Right renal cortex interstitium (tissue), 3 donors: ENCODE measurements at regions not wholly inside any gene's neighbourhood (a gene's known extent, or its start where the extent isn't known, plus 50 kb on each side); places are given as distances from the start of the nearest gene placed in this dataset.
"Not testable (repeated sequence)": the region's sequence is repeated elsewhere in the genome, so short reads cannot be mapped to it uniquely, and the experiment has no call there.

Source experiments
- DNase-seq, 3 donors: peaks; one replicate each; pipeline ENCODE4 v3.0.0-alpha.2; 2013; ENCODE audit warnings: low read depth in 3 of 3, low spot score in 2 of 3

GRCh38 chr5:96214442-96215197 lies 218.4 kb downstream of the PCSK1 start:
- no peak for DNase-seq

DNA sequence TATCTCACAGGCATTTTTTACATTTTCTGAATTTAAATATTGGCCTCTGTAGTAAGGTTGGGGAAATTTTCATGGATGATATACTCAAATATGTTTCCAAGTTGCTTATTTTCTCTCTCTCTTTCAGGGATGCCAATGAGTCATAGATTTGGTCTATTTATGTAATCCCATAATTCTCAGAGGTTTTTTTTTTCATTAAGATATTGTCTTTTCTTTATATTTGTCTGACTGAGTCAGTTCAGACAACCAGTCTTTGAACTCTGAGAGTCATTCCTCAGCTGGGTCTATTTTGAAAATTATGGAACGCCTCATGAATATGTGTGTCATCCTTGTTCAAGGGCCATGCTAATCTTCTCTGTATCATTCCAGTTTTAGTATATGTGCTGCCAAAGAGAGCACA lies 223.2 kb downstream of the PCSK1 start:
- DNase-seq: no peak

DNA sequence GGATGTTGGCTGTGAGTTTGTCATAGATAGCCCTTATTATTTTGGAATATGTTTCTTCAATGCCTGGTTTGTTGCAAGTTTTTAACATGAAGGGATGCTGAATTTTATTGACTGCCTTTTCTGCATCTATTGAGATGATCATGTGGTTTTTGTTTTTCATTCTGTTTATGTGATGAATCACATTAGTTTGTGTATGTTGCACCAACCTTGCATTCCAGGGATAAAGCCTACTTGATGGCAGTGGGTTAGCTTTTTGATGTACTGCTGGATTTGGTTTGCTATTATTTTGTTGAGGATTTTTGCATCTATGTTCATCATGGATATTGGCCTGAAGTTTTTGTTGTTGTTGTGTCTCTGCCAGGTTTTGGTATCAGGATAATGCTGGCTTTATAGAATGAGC lies 225.6 kb downstream of the PCSK1 start:
- DNase-seq: no peak

DNA sequence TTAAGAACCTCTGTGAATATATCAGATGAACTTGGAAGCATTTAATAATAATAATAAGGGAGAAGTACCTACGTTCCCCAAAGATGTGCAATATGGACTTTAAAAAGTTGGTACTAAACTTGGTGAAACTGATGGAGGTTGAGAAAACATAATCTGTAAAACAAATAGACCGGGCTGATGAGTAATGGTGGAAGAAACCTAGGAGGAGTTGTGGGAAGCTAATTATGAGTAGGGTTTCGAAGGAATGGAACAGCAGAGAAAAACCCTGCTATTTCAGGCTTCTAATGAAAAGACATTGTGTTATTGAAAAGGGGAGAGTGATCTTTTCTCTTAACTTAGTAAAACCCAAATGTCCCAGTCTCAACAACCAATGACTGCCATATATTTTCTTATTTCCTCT lies 229.3 kb downstream of the PCSK1 start:
- DNase-seq: no peak

GRCh38 chr5:96201503-96201902 lies 231.5 kb downstream of the PCSK1 start:
- DNase-seq: no peak

DNA sequence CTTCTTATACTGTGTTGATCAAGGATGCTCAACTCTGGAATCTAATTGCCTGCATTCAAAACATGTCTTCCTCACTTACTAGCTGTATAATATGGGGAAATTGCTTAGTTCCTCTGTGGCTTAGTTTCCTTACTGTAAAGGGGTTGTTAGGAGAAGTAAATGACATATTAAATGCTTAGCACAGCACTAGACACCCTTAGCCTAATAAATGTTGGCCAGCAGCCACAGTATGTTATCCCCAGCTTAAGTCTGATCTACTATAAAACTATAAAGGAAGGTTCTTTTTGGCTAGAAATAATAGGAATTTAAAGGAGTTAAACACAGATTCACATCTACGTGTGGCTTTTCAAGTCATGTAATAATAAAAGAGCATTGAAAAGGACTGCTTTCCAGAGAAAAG lies 232.4 kb downstream of the PCSK1 start:
- DNase-seq: no peak

DNA sequence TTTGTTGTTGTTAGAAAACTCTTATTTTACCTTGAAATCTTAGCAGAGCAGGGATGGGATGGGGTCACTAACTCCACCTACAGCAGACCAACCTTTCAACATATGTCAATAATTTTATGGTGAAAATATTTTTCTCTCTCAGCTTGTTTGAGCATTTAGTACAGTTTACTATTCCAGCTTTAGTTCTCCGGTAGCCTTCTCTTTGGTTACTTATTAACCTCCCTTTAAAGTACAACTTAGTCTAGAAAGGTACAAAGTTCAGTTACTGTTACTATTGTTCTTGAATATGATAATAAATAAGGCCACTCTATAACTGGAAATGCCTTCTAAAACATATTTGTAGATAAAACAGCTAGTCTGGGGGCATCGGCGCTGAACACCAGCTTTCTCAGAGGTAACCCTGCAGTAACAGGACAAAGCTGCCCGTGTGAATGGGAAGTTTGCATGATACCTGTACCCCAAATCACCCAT lies 233.3 kb downstream of the PCSK1 start:
- no peak for DNase-seq

GRCh38 chr5:96198356-96199058 lies 234.5 kb downstream of the PCSK1 start:
- DNase-seq: no peak

DNA sequence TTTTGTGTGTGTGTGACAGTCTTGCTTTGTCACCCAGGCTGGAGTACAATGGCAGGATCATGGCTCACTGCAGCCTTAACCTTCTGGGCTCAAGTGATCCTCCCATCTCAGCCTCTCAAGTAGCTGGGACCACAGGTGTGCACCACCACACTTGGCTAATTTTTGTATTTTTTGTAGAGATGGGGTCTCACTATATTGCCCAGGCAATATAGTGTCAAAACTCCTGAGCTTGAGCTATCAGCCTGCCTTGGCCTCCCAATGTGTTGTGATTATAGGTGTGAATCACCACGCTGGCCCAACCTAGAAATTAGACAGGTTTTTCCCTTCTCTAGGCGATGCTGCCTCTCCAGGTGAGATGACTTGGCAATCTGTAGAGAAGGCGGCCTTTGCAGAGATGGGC lies 235.3 kb downstream of the PCSK1 start:
- not testable (repeated sequence) for DNase-seq

DNA sequence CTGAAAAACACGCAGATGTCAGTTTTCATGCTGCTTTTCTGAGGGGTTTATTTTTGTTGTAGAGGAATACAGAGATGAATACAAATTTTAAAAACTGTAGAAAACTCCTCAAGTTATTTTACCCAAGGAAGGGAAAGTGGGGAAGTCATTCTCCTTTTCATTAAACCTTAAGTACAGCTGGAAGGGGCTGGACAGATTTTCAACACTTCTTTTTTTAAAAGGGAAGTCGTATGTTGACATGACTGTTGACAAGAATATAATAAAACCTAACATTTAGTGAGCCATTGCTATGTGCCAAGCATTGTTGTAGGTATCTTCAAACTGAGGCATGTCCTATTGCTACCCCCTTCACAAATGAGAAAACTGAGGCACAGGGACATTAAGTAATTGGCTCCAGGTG lies 235.7 kb upstream of the ELL2 start:
- no peak for DNase-seq

- no peak for DNase-seq
These were observed 235.2 kb upstream of the ELL2 start for GRCh38 chr5:96196890-96197289.

DNA sequence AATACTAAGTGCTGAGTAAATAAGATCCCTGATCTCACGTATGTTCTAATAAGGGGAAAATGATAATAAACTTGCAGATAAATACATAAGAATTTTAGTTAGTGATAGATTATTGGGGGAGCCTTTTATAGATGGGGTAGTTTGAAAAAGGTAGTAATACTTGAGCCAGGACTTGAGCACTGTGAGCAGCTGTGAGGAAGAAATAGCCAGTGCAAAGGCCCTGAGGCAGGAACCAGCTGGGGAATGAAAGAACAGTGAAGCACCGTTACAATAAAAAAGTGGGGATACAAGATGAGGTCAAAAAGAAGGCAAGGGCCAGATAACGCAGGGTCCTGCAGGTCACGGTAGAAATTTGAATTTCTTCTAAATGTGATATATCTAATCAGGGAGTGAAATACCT lies 234.8 kb upstream of the ELL2 start:
- no peak for DNase-seq

- no peak for DNase-seq
These were observed 233.5 kb upstream of the ELL2 start for GRCh38 chr5:96195123-96195522.

GRCh38 chr5:96194593-96194992 lies 232.9 kb upstream of the ELL2 start:
- no peak for DNase-seq

- no peak for DNase-seq
These were observed 232.3 kb upstream of the ELL2 start for GRCh38 chr5:96193946-96194345.

- no peak for DNase-seq
These were observed 228.3 kb upstream of the ELL2 start for GRCh38 chr5:96189987-96190386.

DNA sequence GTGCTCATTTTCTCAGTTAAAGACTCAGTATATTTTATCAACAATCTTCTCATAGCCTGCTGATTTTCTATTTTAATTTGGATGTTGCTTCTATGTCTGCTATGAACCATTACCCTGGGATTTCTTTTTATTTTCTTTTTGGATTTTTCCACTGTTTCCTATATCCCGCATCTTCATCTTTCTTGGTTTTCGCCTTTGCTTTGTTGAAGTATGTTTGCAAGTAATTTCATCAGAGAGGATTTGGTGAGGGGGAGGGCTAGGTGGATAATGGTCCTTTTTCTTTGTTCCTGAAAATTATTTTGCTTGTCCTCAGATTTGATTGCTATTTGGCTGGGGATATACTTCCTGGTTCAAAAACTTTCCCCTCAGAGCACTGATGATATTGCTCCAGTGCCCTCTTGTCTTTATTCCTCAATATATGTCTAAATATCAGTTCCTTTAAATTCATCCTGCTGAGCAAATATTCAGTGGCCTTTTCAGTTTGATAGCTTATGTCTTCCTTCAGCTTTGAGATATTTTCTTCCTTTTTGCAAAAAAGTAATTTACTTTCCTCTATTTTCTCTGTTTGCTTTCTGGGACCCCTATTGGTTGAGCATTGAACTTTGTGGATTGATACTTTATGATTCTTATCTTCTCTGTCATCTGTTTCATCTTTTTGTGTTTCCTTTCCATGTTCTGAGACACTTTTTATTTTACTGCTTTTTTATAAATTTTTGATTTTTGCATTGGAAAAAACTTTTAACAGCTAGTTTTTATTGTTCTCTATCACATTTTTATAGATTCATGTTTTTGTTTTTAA lies 227.6 kb upstream of the ELL2 start:
- DNase-seq: no peak

GRCh38 chr5:96187309-96188027 lies 225.8 kb upstream of the ELL2 start:
- no peak for DNase-seq

GRCh38 chr5:96184510-96184909 lies 222.9 kb upstream of the ELL2 start:
- DNase-seq: not testable (repeated sequence)

DNA sequence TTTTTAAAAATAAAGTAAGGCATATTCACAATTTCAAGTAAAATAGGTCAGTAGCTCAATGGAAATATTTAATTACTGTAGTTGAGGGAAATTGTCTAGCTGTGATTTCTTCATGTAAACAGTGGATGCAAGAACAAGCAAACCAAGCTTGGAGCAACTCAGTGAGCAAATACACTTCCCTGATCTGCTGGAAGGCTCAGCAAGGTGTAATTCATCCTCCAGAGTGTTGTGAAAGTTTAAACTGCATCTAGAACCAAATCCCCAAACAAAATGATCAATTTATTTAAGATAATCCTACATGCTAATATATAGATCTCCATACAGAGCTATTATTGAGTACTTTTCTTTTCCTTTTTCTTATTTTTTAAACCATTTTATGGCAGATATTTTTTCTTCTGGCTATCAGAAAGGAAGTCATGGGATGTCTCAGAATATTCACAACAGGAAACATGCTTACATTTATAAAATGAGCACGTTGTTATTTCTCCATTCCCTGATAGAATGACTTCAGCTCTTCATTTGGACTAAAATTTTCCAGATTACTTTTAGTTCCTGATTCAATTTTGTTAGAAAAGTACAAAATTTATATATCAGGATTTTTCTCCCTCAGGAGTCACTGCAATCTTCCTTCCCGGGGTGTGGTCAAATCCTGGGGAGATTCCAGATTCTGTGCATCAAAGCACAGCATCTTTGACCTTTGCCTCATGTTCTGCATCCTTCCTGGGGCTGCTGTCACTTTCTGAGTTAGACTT lies 219.2 kb upstream of the ELL2 start:
- no peak for DNase-seq
